ENCODE measurements at regions not wholly inside any gene's neighbourhood (a gene's known extent, or its start where the extent isn't known, plus 50 kb on each side); places are given as distances from the start of the nearest gene placed in this dataset.

- DNase-seq = no peak
These were observed 91.8 kb upstream of the KLF7 start for GRCh38 chr2:207257251-207258250.

DNA sequence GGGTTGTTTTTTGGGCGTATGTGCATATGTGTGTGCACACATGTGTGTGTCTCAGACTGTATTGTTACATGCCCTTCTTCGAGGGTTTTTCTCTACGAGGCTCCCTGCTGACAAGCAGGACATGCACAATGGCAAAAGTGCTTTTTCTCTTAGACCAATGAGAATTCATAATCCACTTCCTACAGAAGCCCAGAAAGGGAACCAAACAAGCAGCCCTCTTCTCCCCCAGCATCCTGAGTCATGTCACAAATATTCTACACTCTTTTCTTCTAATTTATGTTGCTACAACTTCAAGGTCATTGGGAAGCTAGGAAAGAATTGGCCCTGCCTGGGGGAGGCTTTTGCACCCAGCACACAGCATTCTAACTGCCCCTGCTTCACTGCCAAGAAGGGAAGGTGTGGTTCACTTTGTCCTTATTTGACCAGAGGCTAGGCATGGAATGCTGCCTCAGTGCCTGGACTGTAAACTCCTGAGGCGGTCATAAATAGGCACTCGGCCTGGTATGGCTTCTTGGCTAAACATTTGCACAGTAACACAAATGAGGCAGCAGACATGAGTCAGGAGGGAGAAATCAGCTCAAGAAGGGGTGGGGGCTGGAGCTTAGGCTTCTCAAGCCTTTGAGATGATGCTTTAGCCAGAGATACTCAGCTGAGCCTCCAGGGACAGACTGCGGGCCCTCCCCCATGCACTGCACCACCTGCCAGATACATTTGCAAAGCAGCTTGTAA, 92.7 kb upstream of the KLF7 start:
- peak; percentile 41 for DNase-seq

GRCh38 chr2:207260021-207260420, 94.3 kb upstream of the KLF7 start:
- no peak for DNase-seq

DNA sequence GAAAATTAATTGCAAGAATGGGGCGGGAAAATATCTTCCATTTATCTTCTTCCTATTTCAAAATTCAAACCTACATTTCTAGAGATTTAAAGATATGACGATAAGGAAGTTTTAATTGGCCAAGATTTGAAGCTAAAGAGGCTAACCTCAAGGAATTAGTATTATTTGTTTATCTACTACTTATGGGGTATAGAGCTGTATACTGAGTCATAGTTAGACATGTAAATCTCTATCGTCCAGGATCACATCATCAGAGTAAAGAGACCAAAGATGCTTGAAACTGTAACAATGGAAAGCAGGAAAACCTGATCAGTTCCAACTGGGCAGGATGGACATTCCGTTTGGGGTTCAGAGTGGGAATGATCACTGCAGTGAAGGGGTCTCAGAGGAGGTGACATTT, 95.2 kb upstream of the KLF7 start:
- DNase-seq = no peak

GRCh38 chr2:207264310-207264709, 98.6 kb upstream of the KLF7 start:
- no peak for DNase-seq

- no peak for DNase-seq
These were observed 99.6 kb upstream of the KLF7 start for GRCh38 chr2:207265332-207265731.

DNA sequence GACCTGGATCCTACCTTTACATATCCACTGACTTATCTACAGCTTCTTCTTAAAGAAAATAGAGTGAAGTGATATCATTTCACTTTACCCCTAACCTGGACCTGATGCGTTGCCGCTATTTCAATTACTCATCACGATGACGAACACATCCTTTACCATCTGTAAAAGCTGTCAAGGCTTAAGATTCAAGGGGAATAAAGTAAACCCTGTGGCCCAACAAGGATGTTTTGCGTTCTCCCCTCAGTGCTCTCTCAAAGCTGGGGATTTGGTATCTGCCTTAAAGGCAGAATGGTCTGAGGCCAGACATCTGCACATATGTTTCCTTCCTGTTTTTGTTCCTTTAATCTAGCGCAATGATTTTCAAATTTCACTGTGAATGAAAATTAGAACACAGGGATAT, 100.1 kb upstream of the KLF7 start:
- DNase-seq = no peak

GRCh38 chr2:207266648-207267047, 100.9 kb upstream of the KLF7 start:
- DNase-seq = no peak

- no peak for DNase-seq
These were observed 103.3 kb upstream of the KLF7 start for GRCh38 chr2:207269038-207269437.

DNA sequence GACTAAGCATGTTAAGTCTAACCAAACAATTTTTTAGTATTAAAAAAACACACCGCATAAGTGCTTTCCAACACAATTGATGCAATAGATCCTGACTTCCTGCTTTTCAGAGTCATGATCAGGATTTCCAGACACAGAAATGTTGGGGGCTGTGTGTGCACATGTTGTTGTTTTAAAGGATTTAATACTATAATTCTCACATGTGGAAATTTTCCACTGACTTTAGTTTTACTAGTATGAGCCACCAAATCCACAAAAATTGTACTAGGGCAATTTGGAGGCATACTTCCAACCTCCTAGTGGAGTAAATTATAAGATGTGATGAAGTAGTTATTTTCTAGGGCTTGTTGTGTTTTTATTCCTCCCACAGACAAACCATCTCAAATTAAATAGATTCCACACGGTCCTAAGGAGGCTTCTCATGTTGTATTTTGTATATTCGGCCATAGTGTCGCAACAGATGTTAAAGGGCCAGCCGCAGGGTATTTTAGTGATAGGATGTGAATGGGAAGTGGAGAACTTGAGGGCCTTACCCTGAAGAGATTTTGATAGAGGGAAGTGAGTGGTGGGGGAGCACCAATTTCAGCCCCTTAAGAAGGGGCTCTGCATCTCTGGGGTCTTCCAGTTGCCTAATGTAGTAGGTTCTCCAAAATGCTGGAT, 108.9 kb upstream of the KLF7 start:
- no peak for DNase-seq

DNA sequence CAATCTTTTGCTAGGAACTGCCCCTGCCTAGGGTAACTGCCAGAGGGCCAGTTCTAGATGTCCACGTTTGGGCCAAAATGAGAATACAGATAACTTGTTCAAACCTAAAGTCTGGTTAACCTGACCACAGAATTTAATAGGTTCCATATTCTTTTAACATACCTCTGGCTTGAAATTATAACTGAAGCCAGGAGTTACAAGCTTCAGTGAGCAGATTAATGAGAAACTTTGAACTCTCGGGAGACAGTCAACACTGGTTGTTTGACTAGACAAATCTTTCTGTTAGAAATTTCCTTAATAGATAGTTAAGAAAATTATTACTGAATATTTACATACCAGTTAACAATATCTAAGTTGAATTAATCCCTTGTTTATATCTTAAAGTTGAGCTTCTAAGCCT, 110.0 kb upstream of the KLF7 start:
- no peak for DNase-seq

- DNase-seq = no peak
These were observed 110.5 kb upstream of the KLF7 start for GRCh38 chr2:207276248-207276647.

GRCh38 chr2:207276858-207277257, 111.1 kb upstream of the KLF7 start:
- DNase-seq = no peak

DNA sequence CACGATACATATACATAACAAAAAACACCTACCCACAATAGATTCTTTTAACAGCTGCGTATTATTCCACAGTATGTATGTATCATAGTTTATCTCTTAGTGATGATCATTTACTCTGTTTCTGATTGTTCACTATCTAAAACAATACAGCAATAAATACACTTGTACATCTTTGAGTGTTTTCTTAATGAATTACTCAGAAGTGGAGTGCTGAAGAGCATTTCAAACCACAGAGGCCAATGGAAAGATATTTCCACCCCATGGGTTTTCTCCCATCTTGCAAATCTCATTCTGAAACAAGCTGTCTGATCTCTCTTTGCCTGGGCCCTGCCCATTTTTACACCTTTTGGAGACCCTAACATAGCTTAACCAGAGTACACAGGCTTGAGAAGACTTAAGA, 113.8 kb upstream of the KLF7 start:
- no peak for DNase-seq

GRCh38 chr2:207281436-207281835, 115.7 kb upstream of the KLF7 start:
- DNase-seq = no peak

GRCh38 chr2:207282916-207283315, 117.2 kb upstream of the KLF7 start:
- no peak for DNase-seq

- no peak for DNase-seq
These were observed 117.6 kb upstream of the KLF7 start for GRCh38 chr2:207283356-207283755.

GRCh38 chr2:207284556-207285472, 119.1 kb upstream of the KLF7 start:
- no peak for DNase-seq

DNA sequence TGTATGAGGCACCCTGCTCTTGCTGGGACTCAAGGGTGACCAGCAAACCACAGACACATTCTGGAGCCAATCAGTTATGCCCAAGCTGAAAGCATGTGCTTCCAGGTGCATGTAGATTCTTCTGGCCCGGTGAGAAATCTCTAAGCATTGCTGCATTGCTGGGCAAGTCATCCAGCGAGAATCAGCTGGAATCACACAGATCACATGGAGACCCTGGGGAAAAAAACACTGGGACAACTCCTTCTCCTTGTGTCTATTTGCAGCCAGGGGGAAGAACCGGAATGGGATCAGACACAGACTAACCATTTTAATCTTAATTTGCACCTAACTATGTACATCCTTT, 119.7 kb upstream of the KLF7 start:
- no peak for DNase-seq

DNA sequence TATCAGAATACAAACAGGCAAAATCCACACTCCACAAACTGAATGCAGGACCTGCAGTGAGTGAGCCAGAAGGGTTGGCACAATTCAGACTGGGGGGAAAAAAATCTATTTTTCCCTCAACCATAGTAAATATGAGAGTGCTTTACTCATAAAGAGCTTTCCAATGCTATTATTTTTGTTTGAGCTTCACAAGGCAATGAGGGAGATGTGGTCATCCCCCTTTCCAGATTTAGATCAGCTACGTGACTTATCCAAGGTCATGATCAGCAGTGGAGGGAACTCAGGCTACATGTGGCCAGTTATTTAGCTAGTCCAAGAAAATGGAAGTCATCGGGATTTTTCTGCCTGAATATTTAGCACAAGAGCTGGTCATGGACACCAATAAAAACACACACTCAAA, 120.4 kb upstream of the KLF7 start:
- no peak for DNase-seq

DNA sequence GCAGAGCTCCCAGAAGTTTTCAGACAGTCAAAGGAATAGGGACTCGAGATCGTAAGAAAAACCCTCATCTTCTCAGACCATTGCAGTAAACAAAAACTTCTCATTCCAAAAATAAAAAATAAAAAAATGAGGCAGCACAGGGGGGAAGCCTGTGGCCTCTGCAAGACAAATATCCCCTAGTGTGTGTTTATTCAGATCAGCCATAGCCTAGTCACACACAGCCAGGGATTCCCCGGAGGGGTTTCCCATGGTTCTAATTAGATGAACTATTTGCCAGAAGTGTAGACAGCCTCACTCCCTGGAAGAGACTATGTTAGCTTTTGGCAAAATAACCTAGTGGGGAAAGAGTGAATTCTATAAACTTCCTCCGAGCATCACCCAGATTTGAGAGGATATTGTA, 122.9 kb upstream of the KLF7 start:
- no peak for DNase-seq

GRCh38 chr2:207289295-207290018, 123.7 kb upstream of the KLF7 start:
- no peak for DNase-seq

Measured in right hindlimb (tissue), 1 donor.